ENCODE measurements at regions not wholly inside any gene's neighbourhood (a gene's known extent, or its start where the extent isn't known, plus 50 kb on each side); places are given as distances from the start of the nearest gene placed in this dataset.
"Not testable (repeated sequence)": the region's sequence is repeated elsewhere in the genome, so short reads cannot be mapped to it uniquely, and the experiment has no call there.

DNA sequence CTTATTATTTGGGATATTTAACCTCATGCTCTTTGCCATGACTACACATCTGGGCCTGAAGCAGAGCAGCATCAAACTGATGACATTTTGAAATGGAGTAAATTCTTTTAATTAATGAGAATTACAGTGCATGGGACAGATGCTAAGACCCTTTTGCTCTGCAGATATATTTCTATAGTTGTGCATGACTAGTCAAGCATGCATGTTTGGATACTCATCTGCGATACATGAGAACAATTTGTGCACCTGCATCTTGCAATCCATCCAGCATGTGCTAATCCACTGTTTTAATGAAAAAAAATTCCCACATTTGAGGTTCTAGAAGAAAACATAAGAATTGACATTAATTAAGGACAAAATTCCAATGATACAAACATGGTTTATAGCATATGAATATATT, 1047.6 kb upstream of the ACO1 start:
- no peak for DNase-seq

DNA sequence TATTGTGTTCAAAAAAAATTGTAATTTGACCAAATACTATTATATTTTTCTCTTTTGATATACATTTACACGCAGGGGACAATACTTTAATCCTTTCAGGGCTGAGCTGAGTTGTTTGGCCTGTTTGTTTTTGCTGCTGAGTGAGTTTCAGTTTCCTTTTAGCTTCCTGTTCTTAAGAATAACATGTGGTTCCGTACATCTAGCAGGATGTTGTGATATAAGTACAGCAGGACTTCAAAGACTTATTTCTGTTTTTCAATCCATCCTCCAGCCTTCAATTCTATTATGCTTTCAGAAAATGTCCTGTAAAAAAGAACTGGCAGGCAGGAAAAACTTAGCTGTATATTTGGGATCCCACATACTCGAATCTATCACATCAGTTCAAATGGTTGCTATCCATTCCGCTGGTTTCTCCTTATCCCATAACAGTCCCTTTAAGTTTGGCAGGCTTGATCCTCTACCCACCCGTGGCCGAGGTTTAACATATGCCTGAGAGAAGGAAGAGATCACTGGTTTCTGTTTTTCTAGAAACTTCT, 1037.3 kb upstream of the ACO1 start:
- DNase-seq, result no peak

DNA sequence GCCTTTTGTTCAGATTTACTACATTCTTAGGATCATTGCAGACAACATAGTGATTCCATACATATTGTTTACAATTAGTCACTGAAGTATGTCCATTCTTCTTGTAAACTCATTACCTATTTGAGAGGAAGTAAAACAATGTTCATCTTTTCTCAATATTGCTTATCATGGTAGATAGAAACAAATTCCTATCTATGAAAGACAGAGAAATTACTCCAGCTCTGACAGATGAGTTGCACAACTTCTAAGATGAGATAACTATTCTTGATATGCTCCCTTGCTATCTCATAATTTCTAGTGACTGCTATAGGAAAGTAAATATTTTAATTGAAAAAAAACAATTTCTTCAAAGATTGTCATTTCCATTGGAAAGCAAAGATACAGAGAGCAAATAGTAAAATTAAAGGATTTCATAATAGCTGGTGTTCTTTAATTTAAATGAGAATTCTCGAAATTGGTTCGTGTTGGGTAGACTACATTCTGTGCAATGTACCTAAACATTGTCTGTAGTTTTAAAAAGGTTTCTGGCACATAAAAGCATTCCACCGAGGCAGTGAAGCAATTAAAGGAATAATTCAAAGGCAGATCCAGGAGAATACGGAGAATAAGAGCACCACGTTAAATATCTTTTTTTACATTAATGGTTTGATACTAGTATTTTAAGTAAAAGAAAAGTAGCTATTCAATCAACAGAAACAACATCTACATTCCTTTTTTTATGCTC, 1029.1 kb upstream of the ACO1 start:
- no peak for DNase-seq

DNA sequence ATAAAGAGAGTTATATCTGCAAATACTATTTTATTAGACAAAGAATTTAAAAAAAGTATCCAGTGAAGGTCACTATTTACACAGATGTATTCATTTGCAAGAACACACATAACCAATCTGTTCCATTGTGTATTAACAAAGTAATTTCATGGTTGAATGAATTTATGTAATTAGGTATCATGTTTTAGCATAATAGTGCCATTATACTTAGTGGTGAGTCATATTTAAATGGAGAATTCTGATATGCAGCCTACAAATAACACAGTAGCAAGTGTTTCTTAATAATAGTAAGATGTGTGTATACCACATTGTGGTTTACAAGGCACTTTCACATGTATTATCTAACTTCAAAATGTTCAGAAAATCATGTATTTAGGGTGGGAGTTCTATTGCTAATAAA, 1028.5 kb upstream of the ACO1 start:
- no peak for DNase-seq

DNA sequence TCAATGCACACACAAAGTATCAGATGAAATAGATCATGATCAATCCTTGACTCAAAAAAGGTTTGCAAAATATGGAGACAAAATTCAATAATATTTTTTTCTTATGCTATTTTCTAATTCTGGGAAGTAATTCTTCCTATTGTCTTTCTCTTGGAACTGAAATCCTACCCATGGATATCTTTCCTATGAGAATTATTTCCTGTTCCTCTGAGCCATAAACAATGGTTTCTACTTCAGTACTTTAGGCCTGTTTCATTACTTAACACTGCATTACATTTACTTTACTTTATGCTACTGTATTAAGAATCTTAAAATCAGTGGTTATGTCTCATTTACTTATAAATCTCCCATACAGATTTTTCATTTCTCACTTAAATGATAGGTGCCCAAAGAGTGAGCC, 1025.4 kb upstream of the ACO1 start:
- no peak for DNase-seq

DNA sequence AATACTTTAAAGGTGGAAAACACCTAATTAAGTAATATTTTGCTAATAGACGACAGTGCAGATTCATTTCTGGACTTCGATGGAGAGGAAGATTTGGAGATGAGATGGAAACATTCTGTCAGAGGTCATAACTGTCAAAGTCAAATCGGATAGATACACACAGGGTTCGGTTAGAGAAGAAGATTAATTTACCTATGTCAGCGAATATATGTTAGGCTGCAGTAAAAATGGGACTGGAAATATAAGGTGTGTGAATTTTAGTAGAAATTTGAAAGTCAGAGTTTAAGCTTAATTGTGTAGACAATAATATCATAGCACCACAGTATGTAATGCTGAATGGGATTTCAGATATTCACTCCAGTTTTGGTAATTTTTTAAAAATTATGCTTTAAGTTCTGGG, 1020.3 kb upstream of the ACO1 start:
- DNase-seq, result no peak

DNA sequence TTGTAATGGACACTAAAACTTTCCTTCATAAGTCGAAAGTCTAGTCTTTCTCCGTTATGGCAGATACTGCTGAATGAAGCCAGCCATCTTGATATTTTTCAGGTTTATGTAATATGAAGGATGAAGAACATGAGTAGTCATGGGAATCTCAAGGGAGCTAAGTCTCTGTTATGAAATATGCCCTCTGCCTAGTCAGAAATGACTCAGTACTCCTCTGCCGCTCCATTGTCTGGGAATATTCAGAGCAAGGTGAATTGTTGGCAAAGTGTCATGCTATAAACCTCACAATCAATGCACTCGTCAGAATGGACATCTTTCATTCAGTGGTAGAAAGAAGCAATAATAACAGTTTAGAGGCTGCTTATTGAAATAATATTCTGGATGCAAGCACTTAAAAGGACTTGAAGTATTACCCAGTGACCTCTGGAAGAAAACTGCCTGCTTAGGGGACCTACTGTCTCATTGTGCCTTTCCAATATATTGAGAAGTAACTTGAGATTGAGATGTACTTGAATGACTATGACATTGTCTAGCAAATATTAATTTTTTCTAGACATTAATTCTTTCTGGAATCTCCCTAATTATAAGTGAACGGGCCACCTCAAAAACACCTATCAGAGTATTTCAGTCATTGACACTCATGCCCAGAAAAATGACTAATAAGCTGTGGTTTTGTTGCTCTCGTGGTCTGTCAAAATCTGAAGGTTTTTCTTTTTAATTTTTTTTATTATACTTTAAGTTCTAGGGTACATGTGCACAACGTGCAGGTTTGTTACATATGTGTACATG, 1011.5 kb upstream of the ACO1 start:
- no peak for DNase-seq

DNA sequence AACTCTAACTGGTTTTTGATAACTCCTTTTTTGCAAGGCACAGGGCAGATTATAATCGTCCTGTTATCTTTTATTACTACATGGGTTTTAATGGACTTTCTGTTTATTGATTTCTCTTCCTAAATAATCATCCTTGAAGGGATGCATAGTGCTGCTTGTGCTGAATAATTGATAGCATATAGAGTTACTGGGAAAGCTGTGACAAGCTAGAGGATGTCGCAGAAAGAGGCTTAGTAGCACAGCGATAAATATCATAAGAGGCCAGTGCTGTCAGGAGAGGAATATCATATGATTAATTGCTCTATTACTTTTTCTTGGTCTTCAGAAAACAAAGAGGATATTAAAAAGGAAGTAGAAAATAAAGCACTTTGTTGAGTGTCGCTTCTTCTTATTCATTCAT, 1007.1 kb upstream of the ACO1 start:
- no peak for DNase-seq

DNA sequence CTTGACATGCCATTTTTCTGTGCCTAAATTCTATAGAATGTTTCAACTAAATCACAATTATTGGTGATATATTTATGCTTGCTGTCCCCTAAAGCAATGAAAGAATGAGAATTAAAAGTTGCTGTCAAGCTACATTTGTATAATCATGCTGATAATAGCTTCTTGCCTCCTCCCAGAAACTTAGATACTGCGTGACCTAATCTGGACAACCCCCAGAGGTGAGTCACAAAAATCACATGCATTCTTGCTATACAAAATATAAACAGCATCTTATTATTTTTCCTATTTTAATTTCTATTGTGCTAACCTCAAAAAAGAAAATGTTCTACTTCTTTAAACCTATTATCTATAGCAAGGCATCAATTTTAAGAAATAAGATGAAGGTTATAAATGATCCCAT, 995.8 kb upstream of the ACO1 start:
- DNase-seq, result no peak

DNA sequence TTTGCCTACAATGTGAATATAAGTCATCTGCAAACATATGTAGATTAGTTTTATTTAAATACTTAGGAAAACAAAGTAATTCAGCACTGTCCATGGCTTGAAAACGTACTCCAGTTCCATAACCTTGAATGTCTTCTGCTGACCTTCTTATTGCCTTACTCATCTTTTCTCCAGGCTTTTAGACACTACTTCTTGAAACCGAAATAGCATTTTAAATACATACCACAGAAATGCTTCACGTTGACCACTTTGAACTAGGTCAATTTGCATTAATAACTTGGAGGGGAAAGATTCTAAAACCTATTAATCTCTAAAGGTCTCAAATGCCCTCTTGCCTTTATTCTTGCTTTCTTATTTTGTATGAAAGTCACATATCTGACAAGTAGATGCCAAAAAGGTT, 995.4 kb upstream of the ACO1 start:
- no peak for DNase-seq

DNA sequence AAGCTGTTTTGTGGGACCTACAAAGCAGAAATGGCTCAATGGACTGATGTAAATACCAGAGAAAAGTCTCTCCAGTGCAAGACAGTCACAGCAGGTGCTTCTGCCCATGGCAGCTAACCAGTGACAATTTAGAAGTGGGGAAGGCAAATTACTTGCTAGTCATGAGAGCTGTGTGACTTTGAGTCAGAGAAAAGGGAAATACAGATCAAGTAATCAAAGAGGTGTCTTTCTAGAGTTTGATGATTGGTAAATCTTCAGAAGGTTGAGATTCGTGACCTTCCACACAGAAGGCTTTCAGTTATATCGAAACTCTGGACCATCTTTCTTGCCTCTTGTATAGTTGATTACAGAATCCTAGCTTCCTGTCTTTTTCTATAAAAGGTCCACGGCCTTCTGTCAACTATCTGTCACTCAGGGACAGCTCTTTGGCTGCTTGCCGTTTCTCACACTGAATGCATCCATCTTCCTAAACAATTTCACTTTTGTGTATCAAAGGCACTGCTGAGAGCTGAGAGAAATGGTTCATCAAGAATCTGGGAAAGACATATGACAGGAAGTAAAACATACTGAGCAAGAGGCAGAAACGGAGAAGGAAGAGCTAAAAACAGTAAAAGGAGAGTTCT, 993.9 kb upstream of the ACO1 start:
- no peak for DNase-seq

DNA sequence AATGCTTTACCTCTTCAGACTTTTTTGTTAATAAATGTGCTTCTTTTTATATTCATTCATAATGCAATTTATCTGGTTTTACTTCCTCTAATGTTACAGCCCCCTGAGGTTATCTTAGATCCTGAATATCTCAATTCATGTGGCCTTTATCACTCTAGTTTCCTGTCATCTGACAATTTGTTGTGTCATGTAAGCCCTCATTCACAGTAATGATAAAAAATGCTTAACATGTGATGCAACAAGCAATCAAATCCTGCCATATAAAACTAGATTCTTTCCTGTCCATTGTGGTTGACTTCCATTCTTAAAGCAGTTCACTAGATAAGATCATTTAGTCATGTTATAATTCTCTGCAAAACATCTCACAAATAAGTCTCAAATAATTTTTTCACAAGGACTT, 991.2 kb upstream of the ACO1 start:
- no peak for DNase-seq

DNA sequence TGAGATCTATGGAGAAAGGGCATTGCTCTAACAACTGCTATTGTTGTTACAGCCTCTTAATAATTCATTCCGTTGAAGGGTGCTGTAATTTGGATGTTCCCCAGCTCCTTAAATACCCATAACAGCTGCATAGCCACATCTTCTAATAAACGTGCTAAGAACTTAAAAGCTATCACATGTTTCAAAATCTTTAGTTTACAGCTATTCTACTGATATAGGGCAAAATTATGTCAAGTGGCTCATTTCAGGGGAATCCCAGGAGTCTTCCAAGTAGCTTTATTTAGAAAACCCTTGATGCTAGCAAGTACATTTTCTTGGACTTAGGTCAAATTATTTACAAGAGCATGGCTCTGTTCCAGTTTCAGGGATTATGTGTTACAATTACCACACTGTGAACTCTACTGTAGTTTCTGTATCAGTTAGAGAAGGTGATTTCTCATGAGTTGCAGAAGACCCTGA, 990.4 kb upstream of the ACO1 start:
- DNase-seq, result no peak

DNA sequence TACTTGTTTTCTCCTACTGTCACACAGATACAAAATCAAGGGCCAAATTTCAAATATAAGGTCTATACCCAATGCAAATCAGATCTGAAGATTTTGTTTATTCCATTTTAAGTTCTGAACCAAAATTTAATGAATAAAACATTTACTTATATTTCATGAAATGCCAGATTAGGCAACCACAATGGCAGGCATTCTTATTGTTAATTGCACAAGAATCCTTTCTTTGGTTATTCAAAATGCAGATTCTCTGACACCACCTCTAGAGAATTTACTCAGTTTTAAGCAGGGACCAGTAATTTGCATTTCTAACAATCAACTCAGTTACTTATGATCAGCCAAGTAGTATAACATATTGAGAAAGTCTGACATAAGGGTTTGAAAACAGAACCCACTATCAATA, 972.4 kb upstream of the ACO1 start:
- no peak for DNase-seq

DNA sequence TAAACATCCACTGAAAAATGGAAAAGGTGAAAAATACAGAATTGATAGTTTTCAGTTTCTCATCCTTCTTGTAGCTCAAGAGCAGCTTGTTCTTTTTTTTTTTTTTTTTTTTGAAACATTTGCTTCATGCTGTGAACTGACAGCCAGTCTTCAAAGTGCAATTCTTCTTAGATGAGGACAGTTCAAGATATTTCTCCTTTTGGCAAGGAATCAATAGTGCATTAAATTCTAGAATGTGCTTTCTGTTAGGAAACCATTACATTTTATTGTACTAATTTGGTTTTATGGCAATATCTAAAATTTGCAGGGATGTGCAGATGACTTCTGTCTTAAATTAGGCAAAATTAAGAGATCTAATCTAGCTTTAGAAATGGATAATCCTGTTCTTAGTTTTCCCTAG, 969.3 kb upstream of the ACO1 start:
- no peak for DNase-seq

DNA sequence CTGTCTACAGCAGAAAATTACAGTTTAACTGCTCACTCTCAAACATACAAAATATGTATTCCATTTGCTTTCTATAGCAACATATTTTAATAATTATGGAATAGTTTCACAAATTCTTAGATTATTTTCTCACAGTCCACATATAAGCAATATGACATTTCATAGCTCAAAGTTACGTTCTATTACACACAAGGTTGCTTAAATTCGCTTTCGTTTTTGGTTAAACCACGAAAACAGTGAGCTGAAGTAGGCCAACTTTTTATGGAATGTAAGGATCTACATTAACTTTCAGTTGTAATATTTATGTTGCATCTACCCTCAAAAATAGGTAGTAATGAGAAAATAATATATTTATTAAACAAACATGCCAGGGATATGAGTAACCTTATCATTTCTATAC, 966.0 kb upstream of the ACO1 start:
- DNase-seq, result no peak

DNA sequence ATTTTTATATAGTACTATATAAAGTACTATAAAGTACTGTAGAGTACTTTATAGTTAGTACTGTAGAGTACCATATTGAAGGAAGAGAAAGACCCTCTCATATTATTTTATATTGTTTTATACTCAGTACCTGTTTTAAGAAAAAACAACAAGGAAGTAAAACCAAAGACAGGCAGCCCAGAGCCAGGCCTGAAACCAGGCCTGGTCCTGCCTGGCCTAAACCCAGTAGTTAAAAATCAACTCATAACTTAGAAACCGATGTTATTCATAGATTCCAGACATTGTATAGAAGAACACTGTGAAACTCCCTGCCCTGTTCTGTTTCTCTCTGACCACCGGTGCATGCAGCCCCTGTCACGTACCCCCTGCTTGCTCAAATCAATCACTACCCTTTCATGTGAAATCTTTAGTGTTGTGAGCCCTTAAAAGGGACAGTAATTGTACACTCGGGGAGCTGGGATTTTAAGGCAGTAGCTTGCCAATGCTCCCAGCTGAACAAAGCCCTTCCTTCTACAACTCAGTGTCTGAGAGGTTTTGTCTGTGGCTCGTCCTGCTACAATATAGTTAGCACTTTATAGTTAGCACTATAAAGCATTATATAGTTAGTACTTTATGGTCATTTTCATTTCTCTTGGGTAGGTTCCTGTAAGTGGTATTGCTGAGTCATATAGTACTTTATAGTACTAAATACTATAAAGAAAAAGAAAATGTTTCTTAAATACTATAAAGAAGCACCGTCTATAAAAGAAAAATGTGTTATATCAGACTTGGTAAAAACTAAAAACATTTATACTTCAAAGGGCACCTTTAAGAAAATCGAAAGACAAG, 940.6 kb upstream of the ACO1 start:
- DNase-seq, result not testable (repeated sequence)

DNA sequence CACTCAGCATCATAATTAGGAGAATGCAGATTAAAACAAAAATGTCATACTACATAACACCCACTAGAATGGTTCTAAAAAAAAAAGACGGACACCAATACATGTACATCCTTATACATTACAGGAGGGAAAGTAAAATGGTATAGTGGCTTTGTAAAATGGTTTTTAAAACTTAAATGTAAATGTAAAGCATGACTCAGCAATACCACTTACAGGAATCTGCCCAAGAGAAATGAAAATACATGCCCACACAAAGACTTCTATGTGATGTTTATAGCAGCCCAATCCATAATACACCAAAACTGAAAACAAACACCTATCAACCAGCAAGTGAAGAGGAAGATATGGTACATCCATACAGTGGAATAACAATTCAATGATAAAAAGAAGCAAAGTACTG, 939.1 kb upstream of the ACO1 start:
- DNase-seq, result no peak

DNA sequence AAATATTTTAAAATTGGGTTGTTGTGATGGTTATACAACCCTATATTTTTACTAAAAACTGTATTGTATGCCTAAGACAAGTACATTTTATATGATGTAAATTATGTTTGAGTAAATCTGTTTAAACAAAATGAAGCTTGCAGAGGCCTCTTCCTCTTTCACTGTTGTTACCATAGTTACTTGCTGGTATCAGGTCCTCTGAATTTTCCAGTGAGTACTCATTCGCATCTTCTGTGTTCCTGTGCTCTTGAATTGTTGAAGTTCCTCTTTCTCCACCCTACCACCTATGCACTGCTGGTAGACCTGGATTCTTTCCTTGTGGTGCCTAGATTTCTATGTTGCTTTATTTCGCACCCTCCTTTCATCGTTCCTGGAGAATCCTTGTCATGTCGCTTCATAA, 938.5 kb upstream of the ACO1 start:
- no peak for DNase-seq

DNA sequence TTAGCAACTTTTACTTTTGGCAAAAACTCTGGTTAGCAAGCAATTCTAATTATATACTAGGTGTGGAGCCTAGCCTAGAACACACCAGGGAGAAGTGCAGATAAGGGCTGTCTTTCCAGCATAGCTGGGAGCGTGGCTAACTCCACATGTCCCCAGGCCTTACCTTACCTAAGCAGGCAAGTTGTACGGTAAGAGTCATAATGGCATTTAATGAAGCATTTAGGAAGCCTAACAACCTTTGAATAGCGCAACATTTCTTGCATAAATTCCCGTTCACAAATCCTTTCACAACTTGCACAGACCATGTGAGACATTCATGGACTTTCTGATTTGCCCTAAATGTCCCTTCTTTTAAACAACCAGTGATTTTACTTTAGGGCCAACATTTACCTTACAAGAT, 917.4 kb upstream of the ACO1 start:
- no peak for DNase-seq

DNA sequence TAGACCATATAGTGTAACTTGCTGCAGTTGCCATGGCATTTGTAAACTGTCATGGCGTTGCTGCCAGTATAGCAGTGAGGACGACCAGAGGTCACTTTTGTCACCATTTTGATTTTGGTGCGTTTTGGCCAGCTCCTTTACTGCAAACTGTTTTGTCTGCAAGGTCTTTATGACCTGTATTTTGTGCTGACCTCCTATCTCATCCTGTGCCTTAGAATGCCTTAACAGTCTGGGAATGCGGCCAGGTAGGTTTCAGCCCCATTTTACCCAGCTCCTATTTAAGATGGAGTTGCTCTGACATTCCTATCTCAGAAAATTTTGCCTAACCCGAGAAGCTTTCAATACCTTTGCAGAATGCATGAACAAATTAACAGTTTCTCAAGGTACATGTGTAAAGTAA, 914.4 kb upstream of the ACO1 start:
- no peak for DNase-seq

DNA sequence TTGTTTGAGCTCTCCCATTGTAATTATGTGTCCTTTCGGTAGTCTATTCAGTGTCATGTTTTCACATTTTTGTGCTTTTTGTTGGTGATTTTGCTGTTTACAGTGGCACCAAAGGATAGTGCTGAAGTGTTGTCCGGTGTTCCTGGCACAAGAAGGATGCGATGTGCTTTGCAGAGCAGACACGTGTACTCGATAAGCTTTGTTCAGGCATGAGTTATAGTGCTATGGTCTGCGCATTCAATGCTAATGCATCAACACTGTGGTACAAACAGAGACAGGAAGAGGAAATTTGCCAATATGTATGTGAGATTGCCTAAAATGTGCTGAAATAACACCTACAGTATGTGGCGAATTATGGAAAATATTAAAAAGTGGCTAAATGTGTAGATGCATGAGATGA, 913.4 kb upstream of the ACO1 start:
- DNase-seq, result no peak

DNA sequence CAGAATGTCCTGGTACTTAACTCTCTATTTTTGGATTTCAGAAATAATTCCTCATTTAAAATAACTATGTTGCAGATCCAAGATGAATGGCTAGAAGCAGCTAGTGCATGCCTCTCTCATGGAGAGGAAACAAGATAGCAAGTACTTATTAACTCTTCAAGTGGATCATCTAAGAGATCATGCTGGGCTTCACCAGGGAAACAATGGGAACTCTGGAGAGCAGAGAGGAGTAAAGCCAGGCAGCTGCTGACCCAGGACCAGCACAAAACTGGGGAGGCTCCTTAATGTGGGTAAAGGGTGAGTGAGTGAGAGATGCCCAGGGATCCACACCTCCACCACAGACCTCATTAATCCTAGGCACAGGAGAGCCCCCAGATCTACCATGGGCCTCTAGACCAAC, 897.8 kb upstream of the ACO1 start:
- DNase-seq, result no peak
